ENCODE measurements at regions not wholly inside any gene's neighbourhood (a gene's known extent, or its start where the extent isn't known, plus 50 kb on each side); places are given as distances from the start of the nearest gene placed in this dataset.

- peaks cover 4% of the 10 kb centered on the region for H3K9me3 Mint-ChIP-seq
- no peaks in the 10 kb centered on the region for H3K4me1 Mint-ChIP-seq
- H3K27me3 Mint-ChIP-seq = no peaks in the 10 kb centered on the region
- no peak overlapping the region for H3K27ac Mint-ChIP-seq
- no peaks in the 10 kb centered on the region for H3K36me3 Mint-ChIP-seq (ENCODE audit: low read depth)
- no peak overlapping the region for H3K4me3 Mint-ChIP-seq
- ATAC-seq (replicated peaks) = no peak
Observed at GRCh38 chr21:24896735-24897124, 710.6 kb downstream of the MRPL39 start.

- Mint-ChIP-seq H3K36me3 (ENCODE audit: low read depth) (no peaks in the 10 kb centered on the region), H3K4me1 (no peaks in the 10 kb centered on the region), H3K27ac (no peak overlapping the region), H3K27me3 (no peaks in the 10 kb centered on the region), H3K9me3 (peaks cover 4% of the 10 kb centered on the region), H3K4me3 (no peak overlapping the region)
- no peak for ATAC-seq (replicated peaks)
Observed at GRCh38 chr21:24895885-24896734, 711.2 kb downstream of the MRPL39 start.

GRCh38 chr21:24894324-24894723 lies 713.0 kb downstream of the MRPL39 start:
- Mint-ChIP-seq H3K4me1 (no peaks in the 10 kb centered on the region), H3K4me3 (no peak overlapping the region), H3K9me3 (peaks cover 4% of the 10 kb centered on the region), H3K27ac (no peak overlapping the region), H3K36me3 (ENCODE audit: low read depth) (no peaks in the 10 kb centered on the region), H3K27me3 (no peaks in the 10 kb centered on the region)
- ATAC-seq (replicated peaks) = no peak

- no peaks in the 10 kb centered on the region for H3K4me1 Mint-ChIP-seq
- no peaks in the 10 kb centered on the region for H3K27me3 Mint-ChIP-seq
- no peak overlapping the region for H3K27ac Mint-ChIP-seq
- no peak overlapping the region for H3K4me3 Mint-ChIP-seq
- no peaks in the 10 kb centered on the region for H3K36me3 Mint-ChIP-seq (ENCODE audit: low read depth)
- no peak for ATAC-seq (replicated peaks)
- H3K9me3 Mint-ChIP-seq = peaks cover 6% of the 10 kb centered on the region
Observed at GRCh38 chr21:24890021-24890420, 717.3 kb downstream of the MRPL39 start.

- no peak for ATAC-seq (replicated peaks)
- Mint-ChIP-seq H3K36me3 (ENCODE audit: low read depth) (no peaks in the 10 kb centered on the region), H3K4me1 (no peaks in the 10 kb centered on the region), H3K9me3 (peaks cover 13% of the 10 kb centered on the region), H3K4me3 (no peak overlapping the region), H3K27me3 (no peaks in the 10 kb centered on the region), H3K27ac (no peak overlapping the region)
Observed at GRCh38 chr21:24881506-24881905, 725.8 kb downstream of the MRPL39 start.

GRCh38 chr21:24870633-24871032 lies 736.6 kb downstream of the MRPL39 start:
- no peaks in the 10 kb centered on the region for H3K36me3 Mint-ChIP-seq (ENCODE audit: low read depth)
- H3K27me3 Mint-ChIP-seq = no peaks in the 10 kb centered on the region
- ATAC-seq (replicated peaks) = no peak
- H3K4me1 Mint-ChIP-seq = no peaks in the 10 kb centered on the region
- H3K27ac Mint-ChIP-seq = no peak overlapping the region
- no peak overlapping the region for H3K4me3 Mint-ChIP-seq
- peaks cover 6% of the 10 kb centered on the region for H3K9me3 Mint-ChIP-seq

- Mint-ChIP-seq H3K4me3 (no peak overlapping the region), H3K36me3 (ENCODE audit: low read depth) (no peaks in the 10 kb centered on the region), H3K9me3 (peaks cover 6% of the 10 kb centered on the region), H3K27ac (no peak overlapping the region), H3K4me1 (no peaks in the 10 kb centered on the region), H3K27me3 (no peaks in the 10 kb centered on the region)
- no peak for ATAC-seq (replicated peaks)
Observed at GRCh38 chr21:24869862-24870261, 737.4 kb downstream of the MRPL39 start.

GRCh38 chr21:24868117-24868516 lies 739.2 kb downstream of the MRPL39 start:
- Mint-ChIP-seq H3K27me3 (no peaks in the 10 kb centered on the region), H3K27ac (no peak overlapping the region), H3K9me3 (peaks cover 2% of the 10 kb centered on the region), H3K4me1 (no peaks in the 10 kb centered on the region), H3K36me3 (ENCODE audit: low read depth) (no peaks in the 10 kb centered on the region), H3K4me3 (no peak overlapping the region)
- no peak for ATAC-seq (replicated peaks)

GRCh38 chr21:24861471-24861870 lies 745.8 kb downstream of the MRPL39 start:
- H3K27me3 Mint-ChIP-seq = no peaks in the 10 kb centered on the region
- H3K36me3 Mint-ChIP-seq (ENCODE audit: low read depth) = no peaks in the 10 kb centered on the region
- H3K27ac Mint-ChIP-seq = no peak overlapping the region
- no peak for ATAC-seq (replicated peaks)
- no peaks in the 10 kb centered on the region for H3K9me3 Mint-ChIP-seq
- no peak overlapping the region for H3K4me3 Mint-ChIP-seq
- H3K4me1 Mint-ChIP-seq = no peaks in the 10 kb centered on the region

GRCh38 chr21:24856326-24856725 lies 751.0 kb downstream of the MRPL39 start:
- no peaks in the 10 kb centered on the region for H3K27me3 Mint-ChIP-seq
- no peaks in the 10 kb centered on the region for H3K36me3 Mint-ChIP-seq (ENCODE audit: low read depth)
- no peaks in the 10 kb centered on the region for H3K9me3 Mint-ChIP-seq
- H3K4me3 Mint-ChIP-seq = no peak overlapping the region
- no peaks in the 10 kb centered on the region for H3K4me1 Mint-ChIP-seq
- no peak for ATAC-seq (replicated peaks)
- H3K27ac Mint-ChIP-seq = no peak overlapping the region

GRCh38 chr21:24852610-24853195 lies 754.6 kb downstream of the MRPL39 start:
- H3K27me3 Mint-ChIP-seq = no peaks in the 10 kb centered on the region
- no peak for ATAC-seq (replicated peaks)

GRCh38 chr21:24850121-24850520 lies 757.2 kb downstream of the MRPL39 start:
- H3K27ac Mint-ChIP-seq = no peak overlapping the region
- H3K4me3 Mint-ChIP-seq = no peak overlapping the region
- no peaks in the 10 kb centered on the region for H3K27me3 Mint-ChIP-seq
- no peak for ATAC-seq (replicated peaks)
- no peaks in the 10 kb centered on the region for H3K4me1 Mint-ChIP-seq
- H3K36me3 Mint-ChIP-seq (ENCODE audit: low read depth) = no peaks in the 10 kb centered on the region
- H3K9me3 Mint-ChIP-seq = peaks cover 9% of the 10 kb centered on the region

More at GRCh38 chr21:24852610-24853195, 754.6 kb downstream of the MRPL39 start:
- no peak overlapping the region for H3K27ac Mint-ChIP-seq
- H3K9me3 Mint-ChIP-seq = peaks cover 4% of the 10 kb centered on the region
- H3K36me3 Mint-ChIP-seq (ENCODE audit: low read depth) = no peaks in the 10 kb centered on the region
- no peaks in the 10 kb centered on the region for H3K4me1 Mint-ChIP-seq
- H3K4me3 Mint-ChIP-seq = no peak overlapping the region

- H3K27me3 Mint-ChIP-seq = no peaks in the 10 kb centered on the region
- H3K4me1 Mint-ChIP-seq = no peaks in the 10 kb centered on the region
- H3K27ac Mint-ChIP-seq = no peak overlapping the region
- H3K36me3 Mint-ChIP-seq (ENCODE audit: low read depth) = no peaks in the 10 kb centered on the region
- peaks cover 9% of the 10 kb centered on the region for H3K9me3 Mint-ChIP-seq
- no peak overlapping the region for H3K4me3 Mint-ChIP-seq
- no peak for ATAC-seq (replicated peaks)
Observed at GRCh38 chr21:24844671-24845070, 762.6 kb downstream of the MRPL39 start.

GRCh38 chr21:24840287-24840686 lies 767.0 kb downstream of the MRPL39 start:
- Mint-ChIP-seq H3K9me3 (no peaks in the 10 kb centered on the region), H3K4me1 (no peaks in the 10 kb centered on the region), H3K27me3 (no peaks in the 10 kb centered on the region), H3K36me3 (ENCODE audit: low read depth) (no peaks in the 10 kb centered on the region), H3K4me3 (no peak overlapping the region), H3K27ac (no peak overlapping the region)
- ATAC-seq (replicated peaks) = no peak

- no peaks in the 10 kb centered on the region for H3K36me3 Mint-ChIP-seq (ENCODE audit: low read depth)
- H3K9me3 Mint-ChIP-seq = no peaks in the 10 kb centered on the region
- H3K27ac Mint-ChIP-seq = no peak overlapping the region
- no peaks in the 10 kb centered on the region for H3K27me3 Mint-ChIP-seq
- no peaks in the 10 kb centered on the region for H3K4me1 Mint-ChIP-seq
- H3K4me3 Mint-ChIP-seq = no peak overlapping the region
- ATAC-seq (replicated peaks) = no peak
Observed at GRCh38 chr21:24832961-24833360, 774.3 kb downstream of the MRPL39 start.
